Stimulated activated CD8-positive, alpha-beta memory T cell treated with anti-CD3 and anti-CD28 coated beads, Interleukin-12 subunit alpha, Interleukin-12 subunit beta, amount 100 ng/mL, for 4 hours (primary cell): ENCODE measurements at regions not wholly inside any gene's neighbourhood (a gene's known extent, or its start where the extent isn't known, plus 50 kb on each side); places are given as distances from the start of the nearest gene placed in this dataset.
"Not testable (repeated sequence)": the region's sequence is repeated elsewhere in the genome, so short reads cannot be mapped to it uniquely, and the experiment has no call there.

ENCODE experiments used
- DNase-seq: peaks from one replicate; pipeline ENCODE4 v3.0.0-alpha.2; 2020; ENCODE audit warnings: low read depth

GRCh38 chr10:3374914-3375313, 202.3 kb upstream of the PITRM1 start:
- DNase-seq = no peak

GRCh38 chr10:3373374-3374027, 200.9 kb upstream of the PITRM1 start:
- not testable (repeated sequence) for DNase-seq

- no peak for DNase-seq
These were observed 199.7 kb upstream of the PITRM1 start for GRCh38 chr10:3372281-3372680.

- not testable (repeated sequence) for DNase-seq
These were observed 199.0 kb upstream of the PITRM1 start for GRCh38 chr10:3371624-3372023.

GRCh38 chr10:3366735-3367405, 194.3 kb upstream of the PITRM1 start:
- no peak for DNase-seq

GRCh38 chr10:3366043-3366442, 193.5 kb upstream of the PITRM1 start:
- DNase-seq = no peak

GRCh38 chr10:3365630-3366029, 193.0 kb upstream of the PITRM1 start:
- no peak for DNase-seq

GRCh38 chr10:3364768-3365480, 192.3 kb upstream of the PITRM1 start:
- no peak for DNase-seq

GRCh38 chr10:3363311-3364045, 190.9 kb upstream of the PITRM1 start:
- DNase-seq = no peak

- no peak for DNase-seq
These were observed 189.8 kb upstream of the PITRM1 start for GRCh38 chr10:3362394-3362793.

- DNase-seq = no peak
These were observed 189.1 kb upstream of the PITRM1 start for GRCh38 chr10:3361640-3362039.

- no peak for DNase-seq
These were observed 185.2 kb upstream of the PITRM1 start for GRCh38 chr10:3357737-3358136.

- DNase-seq = no peak
These were observed 183.0 kb upstream of the PITRM1 start for GRCh38 chr10:3355536-3355935.

- no peak for DNase-seq
These were observed 181.8 kb upstream of the PITRM1 start for GRCh38 chr10:3354174-3354900.

- no peak for DNase-seq
These were observed 180.7 kb upstream of the PITRM1 start for GRCh38 chr10:3353235-3353634.

GRCh38 chr10:3350617-3351258, 178.2 kb upstream of the PITRM1 start:
- DNase-seq = no peak

- no peak for DNase-seq
These were observed 177.6 kb upstream of the PITRM1 start for GRCh38 chr10:3350205-3350604.

- no peak for DNase-seq
These were observed 176.0 kb upstream of the PITRM1 start for GRCh38 chr10:3348564-3348963.

- no peak for DNase-seq
These were observed 175.0 kb upstream of the PITRM1 start for GRCh38 chr10:3347413-3348182.

GRCh38 chr10:3346851-3347250, 174.3 kb upstream of the PITRM1 start:
- no peak for DNase-seq

- no peak for DNase-seq
These were observed 170.2 kb upstream of the PITRM1 start for GRCh38 chr10:3342771-3343170.
